Omental fat pad (tissue), 3 donors: ENCODE measurements at regions not wholly inside any gene's neighbourhood (a gene's known extent, or its start where the extent isn't known, plus 50 kb on each side); places are given as distances from the start of the nearest gene placed in this dataset.

Experiments
- ATAC-seq: fragments of 150-250 bp; one replicate; pipeline ENCODE4 v1.9.1; 2016; ENCODE audit warnings: mild to moderate bottlenecking, moderate library complexity; ENCODE audit not compliant: low FRiP score
- DNase-seq: peaks from one replicate; pipeline ENCODE4 v3.0.0-alpha.2; 2019; ENCODE audit warnings: low spot score
- TF ChIP-seq, protein P1 (sequence below), 3 donors: fragments of 450-650 bp; IDR thresholded peaks; one replicate each; pipeline ENCODE4 v1.5.1; 2016 to 2017; ENCODE audit warnings: antibody characterized with exemption in 3 of 3, mild to moderate bottlenecking in 3 of 3, moderate library complexity in 2 of 3

DNA sequence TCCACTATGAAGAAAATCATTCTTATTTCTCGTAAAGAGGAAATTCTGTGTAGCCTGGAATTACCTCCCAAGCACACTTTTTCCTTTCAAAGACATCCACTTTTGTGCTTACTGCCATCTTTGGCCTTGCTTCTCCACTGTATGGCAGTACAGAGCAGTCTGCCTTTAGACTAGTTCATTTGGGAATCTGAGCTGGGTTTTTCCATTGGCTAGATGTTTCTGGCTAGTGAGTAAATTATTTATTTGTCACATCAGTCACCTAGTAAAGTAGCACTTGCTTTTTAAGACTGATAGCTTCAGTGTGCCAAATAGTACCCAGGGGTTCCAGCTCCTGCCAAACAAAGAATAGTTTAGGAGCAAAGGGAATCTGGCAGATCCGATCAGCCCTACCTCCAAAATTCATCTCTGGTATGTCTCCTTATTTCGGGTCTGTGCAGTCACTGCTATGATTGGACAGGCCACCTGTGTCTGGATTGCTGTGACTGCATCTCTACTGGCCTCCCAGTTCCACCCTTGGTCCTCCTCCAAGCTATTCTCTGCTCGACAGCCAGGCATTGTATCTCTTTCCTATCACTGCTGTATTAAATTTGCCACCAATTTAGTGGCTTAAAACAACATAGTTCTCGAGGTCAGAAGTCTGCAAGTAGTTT is 97.6 kb downstream of the NUDT12 start:
- DNase-seq (no peak), ATAC-seq (no peak)
- TF ChIP-seq, protein P1, sequence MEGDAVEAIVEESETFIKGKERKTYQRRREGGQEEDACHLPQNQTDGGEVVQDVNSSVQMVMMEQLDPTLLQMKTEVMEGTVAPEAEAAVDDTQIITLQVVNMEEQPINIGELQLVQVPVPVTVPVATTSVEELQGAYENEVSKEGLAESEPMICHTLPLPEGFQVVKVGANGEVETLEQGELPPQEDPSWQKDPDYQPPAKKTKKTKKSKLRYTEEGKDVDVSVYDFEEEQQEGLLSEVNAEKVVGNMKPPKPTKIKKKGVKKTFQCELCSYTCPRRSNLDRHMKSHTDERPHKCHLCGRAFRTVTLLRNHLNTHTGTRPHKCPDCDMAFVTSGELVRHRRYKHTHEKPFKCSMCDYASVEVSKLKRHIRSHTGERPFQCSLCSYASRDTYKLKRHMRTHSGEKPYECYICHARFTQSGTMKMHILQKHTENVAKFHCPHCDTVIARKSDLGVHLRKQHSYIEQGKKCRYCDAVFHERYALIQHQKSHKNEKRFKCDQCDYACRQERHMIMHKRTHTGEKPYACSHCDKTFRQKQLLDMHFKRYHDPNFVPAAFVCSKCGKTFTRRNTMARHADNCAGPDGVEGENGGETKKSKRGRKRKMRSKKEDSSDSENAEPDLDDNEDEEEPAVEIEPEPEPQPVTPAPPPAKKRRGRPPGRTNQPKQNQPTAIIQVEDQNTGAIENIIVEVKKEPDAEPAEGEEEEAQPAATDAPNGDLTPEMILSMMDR (IDR thresholded peaks at IDR 0.05): no peak

DNA sequence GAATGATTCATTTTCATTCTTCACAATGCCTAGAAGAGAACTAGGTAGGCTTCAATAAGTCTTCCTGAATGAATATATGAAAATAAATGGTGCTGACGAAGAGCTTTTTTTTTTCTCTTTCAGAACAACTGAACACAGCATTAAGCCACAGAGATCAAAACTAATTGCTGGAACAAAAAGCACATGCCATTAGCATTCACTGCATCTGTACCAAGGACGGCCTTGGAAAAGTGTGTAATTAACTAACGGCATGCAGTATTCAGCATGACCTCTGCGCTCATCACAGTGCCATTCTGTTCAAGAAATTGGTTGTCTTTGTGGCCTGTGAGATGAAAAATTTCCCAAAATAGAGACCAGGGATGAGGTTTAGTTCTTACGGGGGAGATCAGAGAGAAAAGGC is 99.3 kb downstream of the NUDT12 start:
- TF ChIP-seq, protein P1 (IDR thresholded peaks at IDR 0.05): no peak
- ATAC-seq (no peak), DNase-seq (no peak)

DNA sequence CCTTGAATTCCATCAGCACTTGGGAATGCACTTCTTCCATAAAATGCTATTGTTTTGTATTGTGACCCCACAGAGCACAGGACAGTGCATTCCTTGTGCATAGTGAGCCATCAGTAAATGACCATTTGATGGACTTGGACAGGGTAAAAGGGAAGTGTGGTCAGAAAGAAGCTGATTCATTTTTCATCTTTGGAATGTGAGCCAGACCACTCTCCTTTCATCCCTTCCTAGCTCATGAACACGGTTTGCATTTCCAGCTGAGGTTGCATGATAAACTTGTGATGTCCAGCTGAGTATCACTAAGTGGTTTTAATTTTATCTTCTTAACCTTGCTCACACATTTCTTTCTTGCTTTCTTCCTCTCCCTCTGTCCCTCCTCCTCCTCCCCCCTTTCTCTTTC is 101.3 kb downstream of the NUDT12 start:
- ATAC-seq (no peak), DNase-seq (no peak)
- TF ChIP-seq, protein P1 (IDR thresholded peaks at IDR 0.05): no peak

DNA sequence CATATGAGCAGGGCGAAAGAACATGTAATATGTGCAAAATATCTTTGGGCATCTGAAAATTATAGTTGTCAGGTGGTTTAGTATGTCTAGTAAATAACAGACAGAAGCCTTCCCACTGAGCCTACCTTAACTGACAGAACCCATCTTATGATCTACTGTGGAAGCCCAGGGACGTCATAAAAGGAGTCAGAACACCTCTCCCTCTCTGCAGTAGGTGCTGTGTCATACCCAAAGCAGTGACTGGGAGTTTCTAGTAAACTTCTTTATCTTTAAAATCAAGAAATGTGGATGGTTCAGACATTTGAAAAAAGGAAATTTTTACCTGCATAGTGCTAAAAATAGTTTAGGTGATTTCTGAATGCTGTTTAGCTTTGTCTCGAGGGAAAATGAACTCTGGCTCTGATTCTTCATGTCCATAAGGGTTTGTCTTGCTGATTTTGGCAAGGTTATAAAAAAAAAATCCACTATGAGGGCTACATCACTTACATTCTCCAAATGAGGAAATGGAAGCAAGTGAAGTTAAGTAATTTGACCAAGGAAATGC is 104.0 kb downstream of the NUDT12 start:
- no peak for DNase-seq
- TF ChIP-seq, protein P1 (IDR thresholded peaks at IDR 0.05): no peak
- no peak for ATAC-seq

DNA sequence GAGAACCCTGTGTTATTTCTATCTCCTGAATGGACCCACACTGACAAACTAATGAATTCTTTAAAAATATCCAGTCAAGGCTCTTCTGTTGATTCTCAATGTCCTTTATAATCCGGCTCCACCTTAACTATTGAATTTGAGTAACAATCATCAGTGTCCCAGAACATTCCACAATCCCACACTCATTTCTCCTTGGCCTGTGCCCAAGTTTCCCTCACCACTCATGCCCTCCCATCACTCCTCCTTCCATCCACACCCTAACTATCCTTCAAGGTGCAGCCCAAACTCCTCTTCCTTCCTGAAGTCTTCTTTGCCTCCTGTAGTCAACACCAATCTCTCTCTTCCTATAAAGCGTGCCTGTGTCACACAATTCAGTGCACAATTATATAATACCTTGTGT is 106.1 kb downstream of the NUDT12 start:
- TF ChIP-seq, protein P1 (IDR thresholded peaks at IDR 0.05): no peak
- no peak for ATAC-seq

DNA sequence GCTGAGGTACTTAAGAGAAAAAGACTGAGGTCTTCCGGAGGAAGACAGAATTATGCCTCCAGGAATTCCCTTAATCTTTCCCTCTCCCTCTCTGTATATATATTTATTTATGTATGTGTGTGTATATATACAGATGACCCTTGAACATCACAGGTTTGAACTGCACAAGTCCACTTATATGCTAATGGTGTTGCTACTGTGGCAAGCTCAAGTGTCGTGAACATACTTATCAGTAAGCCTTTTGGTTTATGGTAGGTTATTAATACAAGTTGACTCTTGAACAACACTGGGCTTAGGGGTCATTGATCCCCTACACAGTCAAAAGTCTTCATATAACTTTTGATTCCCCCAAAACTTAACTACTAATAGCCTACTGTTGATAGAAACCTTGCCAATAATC is 106.8 kb downstream of the NUDT12 start:
- DNase-seq (no peak), ATAC-seq (no peak)
- TF ChIP-seq, protein P1 (IDR thresholded peaks at IDR 0.05): no peak

More for the DNA sequence above, 106.1 kb downstream of the NUDT12 start:
- DNase-seq: no peak

DNA sequence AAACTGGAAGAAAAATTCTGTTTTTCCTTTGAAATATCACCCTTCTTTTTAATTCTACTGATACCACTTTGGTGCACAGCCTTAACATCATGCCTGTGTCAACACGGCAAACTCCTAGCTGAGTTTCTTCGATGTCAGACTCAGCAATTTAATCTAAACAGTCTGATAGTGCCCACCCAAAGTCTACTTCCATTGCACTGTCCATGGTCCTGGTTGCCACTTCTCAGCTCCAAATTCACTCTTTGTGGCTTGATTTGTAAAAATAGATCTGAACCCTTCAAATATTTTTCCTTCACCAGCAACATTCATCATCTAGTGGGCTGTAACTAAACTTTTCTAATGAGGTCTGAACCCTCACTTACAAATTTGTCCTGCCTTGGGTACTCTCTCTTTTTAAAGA is 107.8 kb downstream of the NUDT12 start:
- TF ChIP-seq, protein P1 (IDR thresholded peaks at IDR 0.05): no peak
- no peak for DNase-seq
- ATAC-seq: no peak
